OCI-LY3 (cell line): ENCODE measurements at regions not wholly inside any gene's neighbourhood (a gene's known extent, or its start where the extent isn't known, plus 50 kb on each side); places are given as distances from the start of the nearest gene placed in this dataset.

Experiments used
- EZH2phosphoT487 ChIP-seq: fragments of 200-600 bp; shearing (Covaris generic); IDR thresholded peaks from 2 replicates; pipeline ENCODE4 v1.6.1; 2018; ENCODE audit warnings: antibody characterized with exemption, mixed run types, low read depth
- TF ChIP-seq, protein P1 (sequence below): fragments of 200-600, 300-600 bp; sonication (generic); IDR thresholded peaks from 2 replicates; pipeline ENCODE4 v1.5.1; 2014; ENCODE audit warnings: antibody characterized with exemption, low read length, low read depth

GRCh38 chr1:238951809-238952208, 434.6 kb upstream of the CHRM3 start:
- TF ChIP-seq, protein P1, sequence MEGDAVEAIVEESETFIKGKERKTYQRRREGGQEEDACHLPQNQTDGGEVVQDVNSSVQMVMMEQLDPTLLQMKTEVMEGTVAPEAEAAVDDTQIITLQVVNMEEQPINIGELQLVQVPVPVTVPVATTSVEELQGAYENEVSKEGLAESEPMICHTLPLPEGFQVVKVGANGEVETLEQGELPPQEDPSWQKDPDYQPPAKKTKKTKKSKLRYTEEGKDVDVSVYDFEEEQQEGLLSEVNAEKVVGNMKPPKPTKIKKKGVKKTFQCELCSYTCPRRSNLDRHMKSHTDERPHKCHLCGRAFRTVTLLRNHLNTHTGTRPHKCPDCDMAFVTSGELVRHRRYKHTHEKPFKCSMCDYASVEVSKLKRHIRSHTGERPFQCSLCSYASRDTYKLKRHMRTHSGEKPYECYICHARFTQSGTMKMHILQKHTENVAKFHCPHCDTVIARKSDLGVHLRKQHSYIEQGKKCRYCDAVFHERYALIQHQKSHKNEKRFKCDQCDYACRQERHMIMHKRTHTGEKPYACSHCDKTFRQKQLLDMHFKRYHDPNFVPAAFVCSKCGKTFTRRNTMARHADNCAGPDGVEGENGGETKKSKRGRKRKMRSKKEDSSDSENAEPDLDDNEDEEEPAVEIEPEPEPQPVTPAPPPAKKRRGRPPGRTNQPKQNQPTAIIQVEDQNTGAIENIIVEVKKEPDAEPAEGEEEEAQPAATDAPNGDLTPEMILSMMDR, result peak; percentile 86
- no peak for TF ChIP-seq EZH2phosphoT487
